ENCODE measurements at regions not wholly inside any gene's neighbourhood (a gene's known extent, or its start where the extent isn't known, plus 50 kb on each side); places are given as distances from the start of the nearest gene placed in this dataset.

- DNase-seq (ENCODE audit: low spot score), result no peak
These were observed 109.4 kb upstream of the ATF7IP start for GRCh38 chr12:14256121-14256520.

- peak; percentile 75 for DNase-seq (ENCODE audit: low spot score)
These were observed 108.8 kb upstream of the ATF7IP start for GRCh38 chr12:14256555-14257169.

- DNase-seq (ENCODE audit: low spot score), result no peak
These were observed 108.2 kb upstream of the ATF7IP start for GRCh38 chr12:14257303-14257733.

GRCh38 chr12:14257734-14258574, 107.5 kb upstream of the ATF7IP start:
- DNase-seq (ENCODE audit: low spot score), result peak; percentile 99

GRCh38 chr12:14258575-14258940, 106.9 kb upstream of the ATF7IP start:
- no peak for DNase-seq (ENCODE audit: low spot score)

GRCh38 chr12:14259481-14260010, 105.9 kb upstream of the ATF7IP start:
- DNase-seq (ENCODE audit: low spot score), result no peak

GRCh38 chr12:14260011-14260993, 105.2 kb upstream of the ATF7IP start:
- peak; percentile 97 for DNase-seq (ENCODE audit: low spot score)

- no peak for DNase-seq (ENCODE audit: low spot score)
These were observed 104.4 kb upstream of the ATF7IP start for GRCh38 chr12:14261096-14261495.

- no peak for DNase-seq (ENCODE audit: low spot score)
These were observed 103.6 kb upstream of the ATF7IP start for GRCh38 chr12:14261861-14262260.

- no peak for DNase-seq (ENCODE audit: low spot score)
These were observed 102.5 kb upstream of the ATF7IP start for GRCh38 chr12:14262771-14263511.

- no peak for DNase-seq (ENCODE audit: low spot score)
These were observed 101.7 kb upstream of the ATF7IP start for GRCh38 chr12:14263742-14264141.

GRCh38 chr12:14264316-14264715, 101.2 kb upstream of the ATF7IP start:
- DNase-seq (ENCODE audit: low spot score), result peak; percentile 27

- peak; percentile 10 for DNase-seq (ENCODE audit: low spot score)
These were observed 100.7 kb upstream of the ATF7IP start for GRCh38 chr12:14264778-14265177.

- DNase-seq (ENCODE audit: low spot score), result no peak
These were observed 97.4 kb upstream of the ATF7IP start for GRCh38 chr12:14268120-14268515.

- no peak for DNase-seq (ENCODE audit: low spot score)
These were observed 95.1 kb upstream of the ATF7IP start for GRCh38 chr12:14270392-14270791.

- DNase-seq (ENCODE audit: low spot score), result no peak
These were observed 92.2 kb upstream of the ATF7IP start for GRCh38 chr12:14272956-14273912.

- DNase-seq (ENCODE audit: low spot score), result no peak
These were observed 91.6 kb upstream of the ATF7IP start for GRCh38 chr12:14273913-14274311.

- DNase-seq (ENCODE audit: low spot score), result no peak
These were observed 90.4 kb upstream of the ATF7IP start for GRCh38 chr12:14275111-14275510.

GRCh38 chr12:14275886-14276285, 89.6 kb upstream of the ATF7IP start:
- DNase-seq (ENCODE audit: low spot score), result no peak

GRCh38 chr12:14278294-14278953, 87.1 kb upstream of the ATF7IP start:
- no peak for DNase-seq (ENCODE audit: low spot score)

Data from kidney tubule cell (primary cell).